Right atrium auricular region (tissue), 2 donors: ENCODE measurements at regions not wholly inside any gene's neighbourhood (a gene's known extent, or its start where the extent isn't known, plus 50 kb on each side); places are given as distances from the start of the nearest gene placed in this dataset.

Experiments
- DNase-seq: peaks from one replicate; pipeline ENCODE4 v3.0.0-alpha.2; 2019; ENCODE audit warnings: low spot score
- H3K27ac ChIP-seq, 2 donors: fragments of 200-600 bp; sonication (generic); 1 replicate in 1 of 2; 2 replicates in 1 of 2; pipeline ENCODE4 v1.5.1; 2016 to 2019
- H3K27me3 ChIP-seq, 2 donors: fragments of 200-600 bp; sonication (generic); one replicate each; pipeline versions ENCODE4 v1.5.1 to v1.6.0; 2017 to 2019
- H3K36me3 ChIP-seq: fragments of 200-600 bp; sonication (generic); one replicate; pipeline ENCODE4 v1.5.1; 2016
- H3K4me1 ChIP-seq, 2 donors: fragments of 200-600 bp; sonication (generic); one replicate each; pipeline versions ENCODE4 v1.5.1 to v1.6.0; 2017 to 2019
- H3K4me3 ChIP-seq, 2 donors: fragments of 200-600 bp; sonication (generic); 1 replicate in 1 of 2; 2 replicates in 1 of 2; pipeline ENCODE4 v1.5.1; 2017 to 2019; ENCODE audit warnings: mild to moderate bottlenecking in 1 of 2, moderate library complexity in 1 of 2
- H3K9me3 ChIP-seq, 2 donors: fragments of 200-600 bp; sonication (generic); one replicate each; pipeline ENCODE4 v1.5.1; 2019
- TF ChIP-seq, protein P1 (sequence below), 2 donors: fragments of 200-600 bp; sonication (generic); IDR thresholded peaks; one replicate each; pipeline ENCODE4 v1.5.1; 2019; ENCODE audit warnings: antibody characterized with exemption in 2 of 2

- H3K27me3 ChIP-seq: no peaks in the 10 kb centered on the region
- H3K27ac ChIP-seq: no peak overlapping the region
- H3K36me3 ChIP-seq: no peaks in the 10 kb centered on the region
- DNase-seq: no peak
- H3K4me3 ChIP-seq: no peak overlapping the region
- no peaks in the 10 kb centered on the region for H3K9me3 ChIP-seq
- TF ChIP-seq, protein P1, sequence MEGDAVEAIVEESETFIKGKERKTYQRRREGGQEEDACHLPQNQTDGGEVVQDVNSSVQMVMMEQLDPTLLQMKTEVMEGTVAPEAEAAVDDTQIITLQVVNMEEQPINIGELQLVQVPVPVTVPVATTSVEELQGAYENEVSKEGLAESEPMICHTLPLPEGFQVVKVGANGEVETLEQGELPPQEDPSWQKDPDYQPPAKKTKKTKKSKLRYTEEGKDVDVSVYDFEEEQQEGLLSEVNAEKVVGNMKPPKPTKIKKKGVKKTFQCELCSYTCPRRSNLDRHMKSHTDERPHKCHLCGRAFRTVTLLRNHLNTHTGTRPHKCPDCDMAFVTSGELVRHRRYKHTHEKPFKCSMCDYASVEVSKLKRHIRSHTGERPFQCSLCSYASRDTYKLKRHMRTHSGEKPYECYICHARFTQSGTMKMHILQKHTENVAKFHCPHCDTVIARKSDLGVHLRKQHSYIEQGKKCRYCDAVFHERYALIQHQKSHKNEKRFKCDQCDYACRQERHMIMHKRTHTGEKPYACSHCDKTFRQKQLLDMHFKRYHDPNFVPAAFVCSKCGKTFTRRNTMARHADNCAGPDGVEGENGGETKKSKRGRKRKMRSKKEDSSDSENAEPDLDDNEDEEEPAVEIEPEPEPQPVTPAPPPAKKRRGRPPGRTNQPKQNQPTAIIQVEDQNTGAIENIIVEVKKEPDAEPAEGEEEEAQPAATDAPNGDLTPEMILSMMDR (IDR thresholded peaks at IDR 0.05): no peak
- H3K4me1 ChIP-seq: peaks cover 0 to 1% of the 10 kb centered on the region in 2 donors
Observed at GRCh38 chr17:73791631-73792030, 147.4 kb upstream of the SDK2 start.

DNA sequence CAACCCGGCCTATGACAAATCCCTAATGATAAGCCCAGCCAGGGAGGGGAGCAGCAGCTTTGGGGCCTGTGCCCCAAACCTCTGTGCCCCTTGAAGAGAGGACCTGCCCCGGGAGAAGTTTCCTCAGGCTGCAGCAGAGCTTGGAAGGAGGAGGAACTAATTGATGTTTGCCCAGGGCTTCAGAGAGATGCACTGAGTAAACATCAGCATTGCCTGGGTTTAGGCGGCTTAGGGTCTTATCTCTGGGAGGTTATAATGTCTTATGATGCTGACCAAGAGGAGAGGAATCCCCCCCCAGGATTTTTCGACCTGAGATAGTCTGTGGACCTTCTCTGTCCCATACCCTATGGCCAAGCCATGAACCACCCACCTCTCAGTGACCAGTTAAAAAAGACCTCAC is 148.7 kb upstream of the SDK2 start:
- Histone ChIP-seq H3K4me1 (no peaks in the 10 kb centered on the region), H3K36me3 (no peaks in the 10 kb centered on the region), H3K27me3 (no peaks in the 10 kb centered on the region), H3K27ac (no peak overlapping the region), H3K9me3 (no peaks in the 10 kb centered on the region), H3K4me3 (no peak overlapping the region)
- TF ChIP-seq, protein P1 (IDR thresholded peaks at IDR 0.05): no peak
- DNase-seq: no peak

DNA sequence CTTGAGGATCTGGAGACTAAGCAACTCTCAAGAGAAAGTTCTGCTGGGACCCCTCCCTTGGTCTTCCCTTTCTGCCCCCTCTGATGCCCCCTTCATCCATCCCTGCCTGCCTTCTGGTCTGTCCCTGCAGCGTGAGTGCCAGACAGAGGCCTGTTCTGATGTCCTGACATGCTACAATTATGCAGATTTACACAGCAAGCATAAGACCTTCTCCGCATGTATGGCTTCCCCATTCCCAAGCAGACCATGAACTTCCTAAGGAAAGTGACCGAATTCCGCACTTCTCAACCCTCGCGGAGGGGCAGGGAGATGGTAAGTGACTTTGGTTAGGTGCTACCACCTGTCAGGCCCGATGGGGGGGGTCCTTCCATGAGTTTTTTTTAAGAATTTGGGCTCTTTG is 150.1 kb upstream of the SDK2 start:
- Histone ChIP-seq H3K27ac (no peak overlapping the region), H3K36me3 (no peaks in the 10 kb centered on the region), H3K4me1 (no peaks in the 10 kb centered on the region), H3K9me3 (no peaks in the 10 kb centered on the region), H3K27me3 (no peaks in the 10 kb centered on the region), H3K4me3 (no peak overlapping the region)
- TF ChIP-seq, protein P1 (IDR thresholded peaks at IDR 0.05): no peak
- DNase-seq: no peak

GRCh38 chr17:73795730-73796129 is 151.5 kb upstream of the SDK2 start:
- no peak for DNase-seq
- Histone ChIP-seq H3K36me3 (no peaks in the 10 kb centered on the region), H3K9me3 (no peaks in the 10 kb centered on the region), H3K4me3 (no peak overlapping the region), H3K27me3 (no peaks in the 10 kb centered on the region), H3K4me1 (no peaks in the 10 kb centered on the region), H3K27ac (no peak overlapping the region)
- TF ChIP-seq, protein P1 (IDR thresholded peaks at IDR 0.05): no peak

- no peaks in the 10 kb centered on the region for H3K27me3 ChIP-seq
- no peak overlapping the region for H3K4me3 ChIP-seq
- H3K27ac ChIP-seq: no peak overlapping the region
- no peak for DNase-seq
- H3K4me1 ChIP-seq: no peaks in the 10 kb centered on the region
- H3K9me3 ChIP-seq: peaks cover 0 to 1% of the 10 kb centered on the region in 2 donors
- no peaks in the 10 kb centered on the region for H3K36me3 ChIP-seq
- TF ChIP-seq, protein P1 (IDR thresholded peaks at IDR 0.05): no peak
Observed at GRCh38 chr17:73797594-73798110, 153.4 kb upstream of the SDK2 start.

DNA sequence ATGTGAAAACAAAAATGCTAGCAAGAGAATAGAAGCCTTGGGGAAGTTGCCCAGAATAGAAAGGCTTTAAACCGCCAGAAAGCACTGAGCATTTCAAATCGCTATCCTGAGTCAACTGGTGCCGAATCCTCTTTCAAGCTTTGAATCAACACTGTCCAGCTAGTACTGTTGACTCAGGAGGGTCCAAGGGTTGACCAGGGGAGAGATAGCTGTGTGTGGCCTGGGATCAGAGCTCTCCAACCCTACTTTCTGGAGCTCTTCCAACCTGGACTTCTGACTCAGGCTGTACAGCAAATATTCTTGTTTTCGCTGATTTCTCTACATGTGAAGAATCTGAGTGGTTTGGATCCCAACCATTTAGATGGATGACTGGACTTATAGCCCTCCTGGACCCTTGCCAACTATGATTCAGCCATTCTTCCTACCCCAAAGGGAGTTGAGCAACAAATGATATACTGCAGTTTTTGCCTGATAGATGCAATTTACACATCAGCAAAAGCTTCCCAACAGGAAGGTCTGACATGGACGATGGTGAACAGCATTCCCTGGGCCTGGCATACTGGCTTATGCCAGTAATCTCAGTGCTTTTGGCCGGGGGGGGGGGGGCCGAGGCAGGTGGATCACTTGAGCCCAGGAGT is 154.0 kb upstream of the SDK2 start:
- H3K27me3 ChIP-seq: no peaks in the 10 kb centered on the region
- no peak overlapping the region for H3K27ac ChIP-seq
- TF ChIP-seq, protein P1 (IDR thresholded peaks at IDR 0.05): no peak
- H3K4me1 ChIP-seq: no peaks in the 10 kb centered on the region
- no peak for DNase-seq
- peaks cover 0 to 7% of the 10 kb centered on the region in 2 donors for H3K9me3 ChIP-seq
- no peaks in the 10 kb centered on the region for H3K36me3 ChIP-seq
- H3K4me3 ChIP-seq: no peak overlapping the region
